GM10266 (cell line): ENCODE measurements at regions not wholly inside any gene's neighbourhood (a gene's known extent, or its start where the extent isn't known, plus 50 kb on each side); places are given as distances from the start of the nearest gene placed in this dataset.
"Not testable (repeated sequence)": the region's sequence is repeated elsewhere in the genome, so short reads cannot be mapped to it uniquely, and the experiment has no call there.

Experiments
- DNase-seq: peaks from one replicate; pipeline ENCODE4 v3.0.0; 2012; ENCODE audit errors: extremely low spot score
- TF ChIP-seq, protein P1 (sequence below): IDR thresholded peaks from 2 replicates; pipeline ENCODE4 v1.5.1; 2012; ENCODE audit warnings: mild to moderate bottlenecking, low read depth; ENCODE audit not compliant: control insufficient read depth, insufficient read depth; ENCODE audit errors: missing control alignments

DNA sequence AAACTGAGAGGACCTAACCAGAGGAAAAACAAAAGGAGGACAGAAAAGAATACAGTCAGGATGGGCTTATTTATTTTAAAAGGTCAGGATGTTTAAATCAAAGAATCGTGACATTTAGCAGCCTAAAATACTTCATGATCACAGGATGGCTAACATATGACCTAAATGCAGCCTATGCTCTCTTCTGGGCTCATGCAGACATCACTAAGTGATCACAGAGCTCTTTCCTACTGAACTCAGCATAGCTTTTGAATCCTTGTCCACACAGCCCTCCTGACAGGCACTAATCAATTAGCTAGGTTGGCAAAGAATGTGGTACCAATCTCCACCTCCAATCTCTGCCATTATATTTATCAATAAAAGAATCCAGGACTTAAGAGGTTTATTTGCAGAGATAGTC is 60.1 kb upstream of the PHF21A start:
- DNase-seq, result no peak
- TF ChIP-seq, protein P1, sequence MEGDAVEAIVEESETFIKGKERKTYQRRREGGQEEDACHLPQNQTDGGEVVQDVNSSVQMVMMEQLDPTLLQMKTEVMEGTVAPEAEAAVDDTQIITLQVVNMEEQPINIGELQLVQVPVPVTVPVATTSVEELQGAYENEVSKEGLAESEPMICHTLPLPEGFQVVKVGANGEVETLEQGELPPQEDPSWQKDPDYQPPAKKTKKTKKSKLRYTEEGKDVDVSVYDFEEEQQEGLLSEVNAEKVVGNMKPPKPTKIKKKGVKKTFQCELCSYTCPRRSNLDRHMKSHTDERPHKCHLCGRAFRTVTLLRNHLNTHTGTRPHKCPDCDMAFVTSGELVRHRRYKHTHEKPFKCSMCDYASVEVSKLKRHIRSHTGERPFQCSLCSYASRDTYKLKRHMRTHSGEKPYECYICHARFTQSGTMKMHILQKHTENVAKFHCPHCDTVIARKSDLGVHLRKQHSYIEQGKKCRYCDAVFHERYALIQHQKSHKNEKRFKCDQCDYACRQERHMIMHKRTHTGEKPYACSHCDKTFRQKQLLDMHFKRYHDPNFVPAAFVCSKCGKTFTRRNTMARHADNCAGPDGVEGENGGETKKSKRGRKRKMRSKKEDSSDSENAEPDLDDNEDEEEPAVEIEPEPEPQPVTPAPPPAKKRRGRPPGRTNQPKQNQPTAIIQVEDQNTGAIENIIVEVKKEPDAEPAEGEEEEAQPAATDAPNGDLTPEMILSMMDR, result no peak

DNA sequence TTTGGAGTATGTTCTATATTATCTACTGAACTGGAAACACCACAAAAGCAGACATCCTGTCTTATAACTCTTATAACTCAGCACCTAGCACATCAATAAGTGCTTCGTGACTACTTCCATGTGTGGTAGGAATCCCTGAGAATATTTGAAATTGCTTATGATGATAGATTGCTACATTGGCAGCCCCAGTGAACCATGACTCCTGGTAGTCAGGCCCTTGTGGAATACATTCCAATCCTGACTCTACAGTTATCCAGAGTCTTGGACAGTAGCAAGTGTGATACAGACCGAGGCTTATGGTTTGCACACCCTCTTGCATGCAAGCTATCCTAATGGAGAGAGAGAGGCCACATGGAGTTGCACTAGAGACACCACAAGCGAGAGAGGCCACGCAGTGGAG is 59.5 kb upstream of the PHF21A start:
- TF ChIP-seq, protein P1, result no peak
- DNase-seq, result no peak

DNA sequence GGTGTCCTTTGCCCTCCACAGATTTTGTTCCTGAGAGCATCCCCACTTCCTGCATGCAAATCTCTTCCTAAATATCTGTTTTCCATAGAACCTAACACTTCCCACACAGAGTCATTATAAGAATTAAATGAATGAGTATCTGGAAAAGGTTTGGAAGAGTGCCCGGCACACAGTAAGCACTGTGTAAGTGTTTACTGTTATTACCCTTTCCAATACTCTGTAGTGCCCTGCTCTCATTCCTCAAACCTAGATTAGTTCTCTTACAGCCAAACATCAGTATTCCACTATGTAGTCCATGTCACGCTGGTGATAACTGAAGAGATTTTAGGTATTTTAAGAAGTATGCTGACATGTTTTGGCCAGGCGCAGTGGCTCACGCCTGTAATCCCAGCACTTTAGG is 57.3 kb upstream of the PHF21A start:
- no peak for DNase-seq
- TF ChIP-seq, protein P1, result no peak

DNA sequence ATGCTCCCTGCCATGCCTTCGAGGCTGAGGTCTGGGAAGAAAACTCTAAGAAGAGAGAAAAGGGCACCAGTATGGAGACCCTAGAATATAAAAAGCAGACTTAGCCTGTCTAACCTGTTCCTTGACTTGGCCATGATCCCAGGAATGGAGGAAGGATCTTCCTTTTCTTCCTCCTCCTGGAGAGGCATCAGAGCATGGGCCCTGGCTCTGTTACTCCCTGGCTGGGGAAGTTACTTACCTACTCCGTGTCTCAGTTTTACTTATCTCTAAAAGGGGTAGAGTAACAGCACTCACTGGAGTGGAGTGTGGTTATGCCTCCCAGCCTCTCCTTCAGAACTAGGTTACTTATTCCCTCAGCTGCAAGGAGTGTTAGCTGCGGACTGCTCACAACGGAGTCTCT is 55.2 kb upstream of the PHF21A start:
- DNase-seq, result no peak
- TF ChIP-seq, protein P1, result no peak

DNA sequence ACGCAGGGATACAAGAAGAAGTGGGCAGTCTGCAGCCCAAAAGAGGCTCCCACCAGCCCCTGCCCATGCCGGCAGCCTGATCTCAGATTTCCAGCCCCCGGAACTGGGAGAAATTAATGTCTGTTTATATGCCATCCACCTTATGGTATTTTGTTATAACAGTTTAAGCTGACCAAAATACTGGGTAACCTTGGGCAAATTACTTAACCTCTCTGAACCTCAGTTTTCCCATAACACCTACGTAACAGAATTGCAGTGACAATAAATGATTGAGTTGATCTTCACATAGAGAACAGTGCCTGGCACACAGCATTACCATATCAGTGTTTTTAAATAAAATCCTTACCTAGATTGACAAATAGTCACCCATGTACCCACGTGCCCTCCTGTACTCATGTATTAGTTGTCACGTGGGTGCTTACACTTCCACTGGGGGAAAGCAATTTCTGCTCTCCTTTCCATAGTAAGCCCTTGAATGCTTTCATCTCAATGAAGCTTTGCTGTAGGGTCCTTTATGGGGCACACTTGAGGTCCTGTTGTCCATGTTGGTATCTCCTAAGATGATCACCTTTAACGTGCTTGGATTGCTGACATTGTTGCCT is 54.2 kb upstream of the PHF21A start:
- no peak for DNase-seq
- TF ChIP-seq, protein P1, result no peak

DNA sequence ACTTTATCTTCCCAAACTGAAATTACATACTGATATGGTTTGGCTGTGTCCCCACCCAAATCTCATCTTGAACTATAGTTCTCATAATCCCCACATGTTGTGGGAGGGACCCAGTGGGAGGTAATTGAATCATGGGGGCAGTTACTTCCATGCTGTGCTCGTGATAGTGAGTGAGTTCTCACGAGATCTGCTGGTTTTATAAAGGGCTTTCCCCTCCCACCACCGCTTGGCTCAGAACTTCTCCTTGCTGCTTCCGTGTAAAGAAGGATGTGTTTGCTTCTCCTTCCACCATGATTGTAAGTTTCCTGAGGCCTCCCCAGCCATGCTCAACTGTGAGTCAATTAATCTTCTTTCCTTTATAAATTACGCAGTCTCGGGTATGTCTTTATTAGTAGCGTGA is 50.4 kb upstream of the PHF21A start:
- not testable (repeated sequence) for DNase-seq
